PC-9 (cell line): ENCODE measurements at regions not wholly inside any gene's neighbourhood (a gene's known extent, or its start where the extent isn't known, plus 50 kb on each side); places are given as distances from the start of the nearest gene placed in this dataset.

Source experiments
- CTCF ChIP-seq: fragments of 200-600 bp; sonication (generic); conservative IDR thresholded peaks from 2 replicates; pipeline ENCODE4 v1.6.1; 2017; ENCODE audit warnings: mixed run types, antibody characterized with exemption, mild to moderate bottlenecking, moderate library complexity
- EZH2 ChIP-seq: fragments of 200-600 bp; sonication (generic); IDR thresholded peaks from 2 replicates; pipeline ENCODE4 v1.8.0; 2017; ENCODE audit warnings: antibody characterized with exemption, low read depth

- TF ChIP-seq CTCF (no peak), EZH2 (no peak)
Observed at GRCh38 chr6:144362042-144363018, 77.2 kb downstream of the UTRN start.
